H1 (cell line): ENCODE measurements at regions not wholly inside any gene's neighbourhood (a gene's known extent, or its start where the extent isn't known, plus 50 kb on each side); places are given as distances from the start of the nearest gene placed in this dataset.

Experiments
- CTCF ChIA-PET: fragments of 300-600 bp; sonication (Branson Sonifier 250); formaldehyde crosslinking; loops from one replicate; lab custom pipeline; 2021; ENCODE audit not compliant: partially characterized antibody; lab: Charles Lee
- POLR2A ChIA-PET: fragments of 300-600 bp; sonication (Branson Sonifier 250); formaldehyde crosslinking; loops from one replicate; lab custom pipeline; 2021; ENCODE audit warnings: inconsistent platforms; ENCODE audit not compliant: partially characterized antibody; lab: Charles Lee
- DNase-seq, 2 experiments: peaks; one replicate each; pipeline versions ENCODE4 v3.0.0 to v3.0.0-alpha.2; 2010 to 2022; ENCODE audit warnings: low spot score in 2 of 2, low read depth in 1 of 2, mixed read lengths in 1 of 2
- FAIRE-seq: peaks from 2 replicates; lab custom pipeline; 2011; peaks lifted over from hg19 to GRCh38; lab: Jason Lieb, UNC
- H2AFZ ChIP-seq: 2 replicates; pipeline ENCODE4 v1.8.1; 2012; ENCODE audit warnings: low read length, inconsistent platforms
- H2AK5ac ChIP-seq: 2 replicates; pipeline ENCODE4 v1.6.1; 2013; ENCODE audit warnings: low read depth, low read length
- H2BK120ac ChIP-seq: replicated peaks from 2 replicates; pipeline ENCODE3; 2013; ENCODE audit warnings: low read depth, low read length, inconsistent platforms
- H2BK12ac ChIP-seq: 2 replicates; pipeline ENCODE4 v1.6.1; 2013; ENCODE audit warnings: low read depth, low read length
- H2BK15ac ChIP-seq: 2 replicates; pipeline ENCODE4 v1.6.1; 2013; ENCODE audit warnings: low read length
- H2BK20ac ChIP-seq: 2 replicates; pipeline ENCODE4 v1.6.1; 2013; ENCODE audit warnings: low read length
- H2BK5ac ChIP-seq: 2 replicates; pipeline ENCODE4 v1.6.1; 2013; ENCODE audit warnings: low read depth, low read length
- H3K14ac ChIP-seq: 2 replicates; pipeline ENCODE4 v1.6.1; 2013; ENCODE audit warnings: inconsistent platforms; ENCODE audit not compliant: insufficient read length
- H3K18ac ChIP-seq: 2 replicates; pipeline ENCODE4 v1.6.1; 2013; ENCODE audit warnings: low read length; ENCODE audit errors: extremely low read depth
- H3K23ac ChIP-seq: 2 replicates; pipeline ENCODE4 v1.6.1; 2013; ENCODE audit warnings: inconsistent platforms; ENCODE audit not compliant: insufficient read length
- H3K23me2 ChIP-seq: 2 replicates; pipeline ENCODE4 v1.6.1; 2013; ENCODE audit warnings: low read depth, low read length
- H3K27ac ChIP-seq: 2 replicates; pipeline ENCODE4 v1.6.1; 2011; ENCODE audit warnings: low read depth, low read length, inconsistent platforms
- H3K27me3 ChIP-seq, 4 experiments: replicated peaks in 1 of 4; 1 replicate in 1 of 4; 2 replicates in 3 of 4; pipeline versions ENCODE4 v1.6.1 to v1.8.1; 2011 to 2013; ENCODE audit warnings: low read length in 3 of 4, mild to moderate bottlenecking in 3 of 4, inconsistent platforms in 2 of 4, mixed read lengths in 2 of 4, moderate library complexity in 1 of 4; ENCODE audit not compliant: control insufficient read depth in 3 of 4, insufficient read depth in 3 of 4; ENCODE audit errors: extremely low read depth in 1 of 4
- H3K36me3 ChIP-seq, 4 experiments: 2 replicates each; pipeline versions ENCODE4 v1.6.1 to v1.8.1; 2011 to 2013; ENCODE audit warnings: mild to moderate bottlenecking in 4 of 4, low read length in 3 of 4, moderate library complexity in 2 of 4, control low read depth in 1 of 4, inconsistent platforms in 1 of 4; ENCODE audit not compliant: insufficient read depth in 4 of 4, control insufficient read depth in 2 of 4
- H3K4ac ChIP-seq: replicated peaks from 2 replicates; pipeline ENCODE3; 2013; ENCODE audit warnings: low read length, low read depth, mixed read lengths, inconsistent platforms; ENCODE audit not compliant: insufficient read length
- H3K4me1 ChIP-seq, 4 experiments: replicated peaks in 1 of 4; 1 replicate in 1 of 4; 2 replicates in 3 of 4; pipeline versions ENCODE4 v1.6.1 to v1.8.1; 2011 to 2013; ENCODE audit warnings: low read length in 3 of 4, inconsistent platforms in 2 of 4, mixed read lengths in 1 of 4; ENCODE audit not compliant: insufficient read depth in 4 of 4, control insufficient read depth in 3 of 4
- H3K4me2 ChIP-seq, 2 experiments: 2 replicates each; pipeline versions ENCODE4 v1.6.1 to v1.8.1; 2011 to 2013; ENCODE audit warnings: low read depth in 2 of 2, low read length in 2 of 2, control low read depth in 1 of 2, inconsistent platforms in 1 of 2, mild to moderate bottlenecking in 1 of 2; ENCODE audit not compliant: insufficient read depth in 1 of 2
- H3K4me3 ChIP-seq, 4 experiments: fragments of 200-600, 300-600 bp in 1 of 4; sonication (generic), shearing (Covaris generic), sonication (Bioruptor Twin) in 1 of 4; 2 replicates each; pipeline versions ENCODE4 v1.5.1 to v1.8.1; 2011 to 2016; ENCODE audit warnings: low read length in 4 of 4, low read depth in 3 of 4, control low read depth in 2 of 4, inconsistent platforms in 2 of 4, mild to moderate bottlenecking in 2 of 4, mixed read lengths in 1 of 4, moderate library complexity in 1 of 4; ENCODE audit not compliant: insufficient read depth in 2 of 4; ENCODE audit errors: extremely low read depth in 1 of 4
- H3K56ac ChIP-seq: replicated peaks from 2 replicates; pipeline ENCODE3; 2013; ENCODE audit warnings: low read depth, mild to moderate bottlenecking, mixed read lengths, low read length, inconsistent platforms; ENCODE audit not compliant: insufficient read length
- H3K79me1 ChIP-seq: 2 replicates; pipeline ENCODE4 v1.6.1; 2013; ENCODE audit warnings: low read depth, low read length, control low read depth
- H3K79me2 ChIP-seq, 2 experiments: 2 replicates each; pipeline versions ENCODE4 v1.6.1 to v1.8.1; 2012 to 2013; ENCODE audit warnings: low read length in 2 of 2, mild to moderate bottlenecking in 2 of 2, inconsistent platforms in 1 of 2; ENCODE audit not compliant: insufficient read depth in 2 of 2, control insufficient read depth in 1 of 2
- H3K9ac ChIP-seq, 4 experiments: replicated peaks in 1 of 4; 1 replicate in 1 of 4; 2 replicates in 3 of 4; pipeline versions ENCODE4 v1.6.1 to v1.8.1; 2011 to 2013; ENCODE audit warnings: low read depth in 3 of 4, low read length in 3 of 4, control low read depth in 2 of 4, mild to moderate bottlenecking in 2 of 4, moderate library complexity in 2 of 4, inconsistent platforms in 1 of 4; ENCODE audit errors: extremely low read depth in 1 of 4
- H3K9me3 ChIP-seq, 2 experiments: 2 replicates each; pipeline versions ENCODE4 v1.6.1 to v1.8.1; 2012 to 2013; ENCODE audit warnings: mild to moderate bottlenecking in 2 of 2, moderate library complexity in 2 of 2, control low read depth in 1 of 2, inconsistent platforms in 1 of 2, low read depth in 1 of 2, low read length in 1 of 2, mixed read lengths in 1 of 2; ENCODE audit not compliant: insufficient read depth in 2 of 2
- H4K20me1 ChIP-seq, 2 experiments: replicated peaks in 1 of 2; 2 replicates each; pipeline versions ENCODE3 to v1.8.1; 2011 to 2013; ENCODE audit warnings: inconsistent platforms in 2 of 2, low read length in 2 of 2, mild to moderate bottlenecking in 1 of 2; ENCODE audit not compliant: insufficient read depth in 2 of 2, control insufficient read depth in 1 of 2
- H4K5ac ChIP-seq: 2 replicates; pipeline ENCODE4 v1.6.1; 2013; ENCODE audit warnings: low read length, low read depth, mixed read lengths, inconsistent platforms; ENCODE audit not compliant: insufficient read length
- H4K8ac ChIP-seq: 2 replicates; pipeline ENCODE4 v1.8.0; 2013; ENCODE audit warnings: mild to moderate bottlenecking, moderate library complexity, low read length, inconsistent platforms; ENCODE audit not compliant: insufficient read depth; ENCODE audit errors: extremely low read depth
- H4K91ac ChIP-seq: replicated peaks from 2 replicates; pipeline ENCODE3; 2013; ENCODE audit warnings: low read length, mixed read lengths, inconsistent platforms; ENCODE audit not compliant: insufficient read length
- ASH2L ChIP-seq: fragments of 200-600, 300-600 bp; sonication (generic); IDR thresholded peaks from one replicate; pipeline ENCODE4 v1.7.1; 2017; ENCODE audit warnings: low read length
- EZH2 ChIP-seq: fragments of 200-600 bp; sonication (generic); IDR thresholded peaks from 2 replicates; pipeline ENCODE4 v1.7.1; 2012; ENCODE audit warnings: low read depth, mild to moderate bottlenecking, moderate library complexity, low read length, inconsistent platforms; ENCODE audit not compliant: severe bottlenecking
- HDAC6 ChIP-seq: IDR thresholded peaks from one replicate; pipeline ENCODE4 v1.7.1; 2012; ENCODE audit warnings: low read depth, mild to moderate bottlenecking, inconsistent platforms, low read length, moderate library complexity
- KDM5A ChIP-seq: fragments of 200-600 bp; IDR thresholded peaks from 2 replicates; pipeline ENCODE4 v1.7.1; 2012; ENCODE audit warnings: mild to moderate bottlenecking, low read length, inconsistent platforms, mixed read lengths
- RNF2 ChIP-seq: fragments of 200-900, 300-1000 bp; sonication (generic); IDR thresholded peaks from 2 replicates; pipeline ENCODE4 v1.7.1; 2016; ENCODE audit warnings: borderline replicate concordance, low read depth, mild to moderate bottlenecking, antibody characterized with exemption, low read length; ENCODE audit not compliant: poor library complexity, severe bottlenecking; ENCODE audit errors: missing control alignments
- SP2 ChIP-seq: IDR thresholded peaks from 2 replicates; pipeline ENCODE4 v1.6.1; 2012; ENCODE audit warnings: mild to moderate bottlenecking, low read length, inconsistent platforms
- TCF12 ChIP-seq: IDR thresholded peaks from 2 replicates; pipeline ENCODE4 v1.6.1; 2011; ENCODE audit warnings: low read depth, mild to moderate bottlenecking, low read length
- TEAD4 ChIP-seq: IDR thresholded peaks from 2 replicates; pipeline ENCODE4 v1.6.1; 2012; ENCODE audit warnings: low read depth, low read length, inconsistent platforms, mixed read lengths
- USF2 ChIP-seq: IDR thresholded peaks from 2 replicates; pipeline ENCODE4 v1.6.1; 2011; ENCODE audit warnings: low read length, improper control_type of control experiment
- ZNF274 ChIP-seq: IDR thresholded peaks from 2 replicates; pipeline ENCODE4 v1.7.0; 2012; ENCODE audit warnings: low read length, borderline replicate concordance; ENCODE audit errors: extremely low read depth
- WGBS, 2 experiments: shearing (Covaris generic) in 1 of 2; methylation state at CpG; one replicate each; pipeline versions ENCODE4 v1.1.6 to v1.1.7; 2013 to 2015; ENCODE audit warnings: low lambda C conversion rate in 2 of 2, mixed read lengths in 2 of 2, inconsistent platforms in 1 of 2, low coverage in 1 of 2, missing lambda C conversion rate in 1 of 2; ENCODE audit not compliant: insufficient replicate concordance in 2 of 2, insufficient coverage in 1 of 2, insufficient read length in 1 of 2; ENCODE audit errors: extremely low coverage in 1 of 2, missing lambda C conversion rate in 1 of 2; 5-methylcytosine and 5-hydroxymethylcytosine counted together

GRCh38 chr4:66590488-66591215 lies 920.4 kb upstream of the EPHA5 start:
- Histone ChIP-seq H3K18ac (no peak overlapping the region), H3K79me1 (no peaks in the 10 kb centered on the region), H3K23ac (no peak overlapping the region), H3K4me2 (no peak overlapping the region), H3K36me3 (no peaks in the 10 kb centered on the region), H4K20me1 (no peaks in the 10 kb centered on the region), H3K4ac (no peak overlapping the region), H2BK120ac (no peak overlapping the region), H4K91ac (no peak overlapping the region), H2AK5ac (no peak overlapping the region), H2BK20ac (no peak overlapping the region), H3K14ac (no peak overlapping the region), H3K9ac (no peak overlapping the region), H2AFZ (no peak overlapping the region), H3K56ac (no peak overlapping the region), H4K5ac (no peak overlapping the region), H3K27me3 (no peaks in the 10 kb centered on the region), H3K23me2 (no peaks in the 10 kb centered on the region), H2BK12ac (no peak overlapping the region), H3K79me2 (no peaks in the 10 kb centered on the region), H3K4me3 (no peak overlapping the region), H3K27ac (no peak overlapping the region), H4K8ac (no peak overlapping the region), H3K4me1 (no peaks in the 10 kb centered on the region; a peak in 1 of 7 replicates), H2BK5ac (no peak overlapping the region), H2BK15ac (no peak overlapping the region), H3K9me3 (no peaks in the 10 kb centered on the region)
- TF ChIP-seq KDM5A (no peak), EZH2 (no peak), TEAD4 (no peak), USF2 (no peak), HDAC6 (no peak), RNF2 (no peak), ASH2L (no peak), TCF12 (no peak), SP2 (no peak), ZNF274 (no peak)
- 89% methylated on average over 1 of the region's 1 CpG; no CpG with 5 or more reads in 1 of the 2 experiments for WGBS, 2 experiments
- no peak for DNase-seq
- ChIA-PET POLR2A (no interaction called here), CTCF (no interaction called here)
- FAIRE-seq: no peak
